DND-41 (cell line): ENCODE measurements at regions not wholly inside any gene's neighbourhood (a gene's known extent, or its start where the extent isn't known, plus 50 kb on each side); places are given as distances from the start of the nearest gene placed in this dataset.
A peak's percentile ranks its signal among the peaks of the same experiment; 100 is the strongest.

ENCODE experiments used
- CTCF ChIP-seq: IDR thresholded peaks from 2 replicates; pipeline ENCODE4 v1.5.1; 2012; ENCODE audit warnings: borderline replicate concordance, low read length, moderate library complexity, mild to moderate bottlenecking; ENCODE audit not compliant: poor library complexity, severe bottlenecking; ENCODE audit errors: extremely low read depth
- EZH2 ChIP-seq: IDR thresholded peaks from 3 replicates; pipeline ENCODE4 v1.6.1; 2012; ENCODE audit warnings: borderline replicate concordance, low read depth, mild to moderate bottlenecking, moderate library complexity, low read length, inconsistent platforms; ENCODE audit not compliant: severe bottlenecking

DNA sequence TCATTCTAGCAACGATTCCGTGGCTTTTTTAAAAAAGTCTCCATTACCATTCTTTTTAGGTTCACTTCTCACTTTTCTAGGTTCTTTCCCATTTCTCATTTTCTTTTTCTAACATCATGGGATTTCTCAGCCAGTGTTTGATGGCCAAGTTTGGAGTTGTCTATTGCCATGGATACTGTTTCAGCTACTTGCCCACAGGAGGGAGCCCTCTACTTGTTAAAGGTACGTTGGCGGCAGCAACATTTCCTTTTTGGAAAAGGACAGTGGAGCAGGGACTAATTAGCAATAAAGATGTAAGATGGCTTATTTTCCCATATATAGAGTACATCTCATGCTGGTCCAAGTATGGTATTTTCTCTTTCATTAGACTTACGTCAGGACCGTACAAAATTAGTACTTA lies 2257.5 kb upstream of the C9orf72 start:
- TF ChIP-seq CTCF: peak; percentile 10
- TF ChIP-seq EZH2: no peak
